Loucy (cell line): ENCODE measurements at regions not wholly inside any gene's neighbourhood (a gene's known extent, or its start where the extent isn't known, plus 50 kb on each side); places are given as distances from the start of the nearest gene placed in this dataset.

Experiments
- CTCF ChIP-seq: fragments of 200-600 bp; sonication (generic); conservative IDR thresholded peaks from 2 replicates; pipeline ENCODE4 v1.5.1; 2014; ENCODE audit warnings: mild to moderate bottlenecking, antibody characterized with exemption, low read length
- EZH2phosphoT487 ChIP-seq: fragments of 200-600 bp; IDR thresholded peaks from 2 replicates; pipeline ENCODE4 v1.6.1; 2018; ENCODE audit warnings: antibody characterized with exemption, mild to moderate bottlenecking, moderate library complexity, borderline replicate concordance

GRCh38 chr13:73334445-73334844 lies 275.6 kb downstream of the KLF5 start:
- TF ChIP-seq EZH2phosphoT487 = no peak
- TF ChIP-seq CTCF = no peak
